HEK293 (cell line): ENCODE measurements at regions not wholly inside any gene's neighbourhood (a gene's known extent, or its start where the extent isn't known, plus 50 kb on each side); places are given as distances from the start of the nearest gene placed in this dataset.

Experiments
- ZNF175 ChIP-seq: fragments of 450-650 bp; formaldehyde crosslinking; IDR thresholded peaks from 2 replicates; pipeline ENCODE4 v1.5.1; 2016; ENCODE audit warnings: missing biosample characterization, missing genetic modification characterization
- TF ChIP-seq, protein P1 (sequence below): fragments of 450-650 bp; formaldehyde crosslinking; IDR thresholded peaks from 2 replicates; pipeline ENCODE4 v1.5.1; 2016; ENCODE audit warnings: missing biosample characterization, missing genetic modification characterization
- TF ChIP-seq, protein P2 (sequence below): fragments of 450-650 bp; formaldehyde crosslinking; IDR thresholded peaks from 2 replicates; pipeline ENCODE4 v1.5.1; 2016; ENCODE audit warnings: missing biosample characterization, missing genetic modification characterization

DNA sequence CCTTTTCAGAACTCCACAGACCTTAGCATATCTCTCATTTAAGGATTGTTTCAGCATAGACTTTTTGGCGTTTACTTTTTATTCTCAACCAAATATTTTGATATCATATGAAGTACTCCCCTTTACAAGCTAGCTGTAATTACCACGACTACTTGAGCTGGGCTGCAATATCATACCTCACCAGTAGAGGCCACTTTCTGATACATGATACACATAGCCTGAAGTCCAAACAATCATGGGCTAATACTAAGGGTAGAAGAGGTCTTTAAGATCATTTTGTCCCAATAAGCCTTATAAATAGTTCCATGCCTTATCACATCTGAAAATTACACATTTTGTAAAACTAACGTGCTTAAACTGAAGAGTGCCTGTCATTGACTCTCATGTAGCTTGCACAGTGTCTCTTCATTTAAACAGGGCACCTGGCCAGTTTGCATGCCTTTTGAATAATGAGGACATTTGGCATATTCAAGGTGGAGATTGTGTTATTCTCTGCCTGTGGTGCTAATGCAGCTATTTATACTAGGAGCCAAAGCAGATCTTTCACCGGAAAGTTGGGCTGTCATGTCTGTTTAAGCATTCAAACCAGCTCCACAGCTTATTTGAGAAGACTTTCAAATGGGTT is 403.7 kb upstream of the ZMIZ1 start:
- no peak for TF ChIP-seq ZNF175 (tag by site-specific recombination)
- TF ChIP-seq, protein P1, sequence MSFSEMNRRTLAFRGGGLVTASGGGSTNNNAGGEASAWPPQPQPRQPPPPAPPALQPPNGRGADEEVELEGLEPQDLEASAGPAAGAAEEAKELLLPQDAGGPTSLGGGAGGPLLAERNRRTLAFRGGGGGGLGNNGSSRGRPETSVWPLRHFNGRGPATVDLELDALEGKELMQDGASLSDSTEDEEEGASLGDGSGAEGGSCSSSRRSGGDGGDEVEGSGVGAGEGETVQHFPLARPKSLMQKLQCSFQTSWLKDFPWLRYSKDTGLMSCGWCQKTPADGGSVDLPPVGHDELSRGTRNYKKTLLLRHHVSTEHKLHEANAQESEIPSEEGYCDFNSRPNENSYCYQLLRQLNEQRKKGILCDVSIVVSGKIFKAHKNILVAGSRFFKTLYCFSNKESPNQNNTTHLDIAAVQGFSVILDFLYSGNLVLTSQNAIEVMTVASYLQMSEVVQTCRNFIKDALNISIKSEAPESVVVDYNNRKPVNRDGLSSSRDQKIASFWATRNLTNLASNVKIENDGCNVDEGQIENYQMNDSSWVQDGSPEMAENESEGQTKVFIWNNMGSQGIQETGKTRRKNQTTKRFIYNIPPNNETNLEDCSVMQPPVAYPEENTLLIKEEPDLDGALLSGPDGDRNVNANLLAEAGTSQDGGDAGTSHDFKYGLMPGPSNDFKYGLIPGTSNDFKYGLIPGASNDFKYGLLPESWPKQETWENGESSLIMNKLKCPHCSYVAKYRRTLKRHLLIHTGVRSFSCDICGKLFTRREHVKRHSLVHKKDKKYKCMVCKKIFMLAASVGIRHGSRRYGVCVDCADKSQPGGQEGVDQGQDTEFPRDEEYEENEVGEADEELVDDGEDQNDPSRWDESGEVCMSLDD: no peak
- TF ChIP-seq, protein P2, sequence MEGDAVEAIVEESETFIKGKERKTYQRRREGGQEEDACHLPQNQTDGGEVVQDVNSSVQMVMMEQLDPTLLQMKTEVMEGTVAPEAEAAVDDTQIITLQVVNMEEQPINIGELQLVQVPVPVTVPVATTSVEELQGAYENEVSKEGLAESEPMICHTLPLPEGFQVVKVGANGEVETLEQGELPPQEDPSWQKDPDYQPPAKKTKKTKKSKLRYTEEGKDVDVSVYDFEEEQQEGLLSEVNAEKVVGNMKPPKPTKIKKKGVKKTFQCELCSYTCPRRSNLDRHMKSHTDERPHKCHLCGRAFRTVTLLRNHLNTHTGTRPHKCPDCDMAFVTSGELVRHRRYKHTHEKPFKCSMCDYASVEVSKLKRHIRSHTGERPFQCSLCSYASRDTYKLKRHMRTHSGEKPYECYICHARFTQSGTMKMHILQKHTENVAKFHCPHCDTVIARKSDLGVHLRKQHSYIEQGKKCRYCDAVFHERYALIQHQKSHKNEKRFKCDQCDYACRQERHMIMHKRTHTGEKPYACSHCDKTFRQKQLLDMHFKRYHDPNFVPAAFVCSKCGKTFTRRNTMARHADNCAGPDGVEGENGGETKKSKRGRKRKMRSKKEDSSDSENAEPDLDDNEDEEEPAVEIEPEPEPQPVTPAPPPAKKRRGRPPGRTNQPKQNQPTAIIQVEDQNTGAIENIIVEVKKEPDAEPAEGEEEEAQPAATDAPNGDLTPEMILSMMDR: no peak
